Kidney (tissue), 13 donors: ENCODE measurements at regions not wholly inside any gene's neighbourhood (a gene's known extent, or its start where the extent isn't known, plus 50 kb on each side); places are given as distances from the start of the nearest gene placed in this dataset.
A peak's percentile ranks its signal among the peaks of the same experiment; 100 is the strongest.

Source experiments
- DNase-seq, 5 donors: peaks; one replicate each; pipeline ENCODE4 v3.0.0-alpha.2; 2013 to 2020
- FAIRE-seq: peaks from 2 replicates; lab custom pipeline; 2012; peaks lifted over from hg19 to GRCh38; lab: Jason Lieb, UNC
- H3K27ac ChIP-seq, 2 donors: one replicate each; pipeline ENCODE4 v1.7.0; 2013; ENCODE audit warnings: low read depth in 2 of 2, low read length in 2 of 2, inconsistent platforms in 1 of 2
- H3K27me3 ChIP-seq: one replicate; pipeline ENCODE4 v1.7.1; 2013; ENCODE audit warnings: low read length, inconsistent platforms; ENCODE audit not compliant: control insufficient read depth, insufficient read depth
- H3K36me3 ChIP-seq, 3 donors: one replicate each; pipeline versions ENCODE4 v1.7.0 to v1.7.1; 2013; ENCODE audit warnings: low read length in 3 of 3, control low read depth in 1 of 3, inconsistent platforms in 1 of 3; ENCODE audit not compliant: insufficient read depth in 3 of 3, control insufficient read depth in 2 of 3
- H3K4me1 ChIP-seq, 3 donors: one replicate each; pipeline versions ENCODE4 v1.7.0 to v1.7.1; 2013; ENCODE audit warnings: low read length in 3 of 3, inconsistent platforms in 1 of 3, low read depth in 1 of 3; ENCODE audit not compliant: control insufficient read depth in 2 of 3, insufficient read depth in 2 of 3
- H3K4me3 ChIP-seq, 3 donors: one replicate each; pipeline versions ENCODE4 v1.7.0 to v1.8.1; 2013; ENCODE audit warnings: low read length in 3 of 3, control low read depth in 1 of 3, inconsistent platforms in 1 of 3
- H3K9ac ChIP-seq, 3 donors: one replicate each; pipeline versions ENCODE4 v1.7.0 to v1.7.1; 2013; ENCODE audit warnings: low read length in 3 of 3, control low read depth in 1 of 3, inconsistent platforms in 1 of 3
- H3K9me3 ChIP-seq, 3 donors: one replicate each; pipeline versions ENCODE4 v1.7.0 to v1.7.1; 2013; ENCODE audit warnings: low read length in 3 of 3, control low read depth in 1 of 3, inconsistent platforms in 1 of 3; ENCODE audit not compliant: control insufficient read depth in 2 of 3, insufficient read depth in 1 of 3
- CTCF ChIP-seq: IDR thresholded peaks from 3 replicates; pipeline ENCODE4 v1.5.1; 2012; ENCODE audit warnings: mild to moderate bottlenecking, moderate library complexity, borderline replicate concordance; ENCODE audit not compliant: insufficient read depth; ENCODE audit errors: extremely low read depth
- intact Hi-C: fragments of 100-400 bp; cut with DNase I; formaldehyde crosslinking; loops from one replicate; pipeline ENCODE4 v1.11.1; 2022
- donor health status: control.
- donor health status: control.
- donor health status: control.
- donor health status: control.
- donor health status: control.
- donor health status: DM: yes; HTN: yes; CAD: no.
- donor health status: Normal renal cell carcinoma (clear cell type).

DNA sequence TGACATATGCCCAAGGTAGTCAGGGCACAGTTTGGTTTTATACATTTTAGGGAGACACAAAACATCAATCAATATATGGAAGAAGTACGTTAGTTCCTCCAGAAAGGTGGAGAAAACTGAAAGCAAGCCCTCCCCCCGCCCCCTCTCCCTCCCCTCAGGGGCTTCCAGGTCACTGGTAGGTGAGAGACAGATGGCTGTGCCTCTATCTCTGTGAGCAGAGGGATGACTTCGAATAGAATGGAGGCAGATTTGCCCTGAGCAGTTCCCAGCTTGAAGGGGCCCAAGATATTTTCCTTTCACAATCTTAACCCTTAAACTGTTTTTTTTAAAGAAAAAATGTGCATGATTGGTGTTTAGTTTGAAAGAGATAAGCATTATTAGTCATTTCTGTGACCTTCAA is 114.0 kb downstream of the PCDH10 start:
- no peaks in the 10 kb centered on the region for H3K36me3 ChIP-seq
- no peak overlapping the region for H3K27ac ChIP-seq
- H3K4me3 ChIP-seq: no peak overlapping the region
- FAIRE-seq: no peak
- H3K27me3 ChIP-seq: no peaks in the 10 kb centered on the region
- no peak for DNase-seq
- no peaks in the 10 kb centered on the region for H3K4me1 ChIP-seq
- TF ChIP-seq CTCF: no peak
- H3K9me3 ChIP-seq: no peaks in the 10 kb centered on the region
- no peak overlapping the region for H3K9ac ChIP-seq
- intact Hi-C loops: no loop called here

DNA sequence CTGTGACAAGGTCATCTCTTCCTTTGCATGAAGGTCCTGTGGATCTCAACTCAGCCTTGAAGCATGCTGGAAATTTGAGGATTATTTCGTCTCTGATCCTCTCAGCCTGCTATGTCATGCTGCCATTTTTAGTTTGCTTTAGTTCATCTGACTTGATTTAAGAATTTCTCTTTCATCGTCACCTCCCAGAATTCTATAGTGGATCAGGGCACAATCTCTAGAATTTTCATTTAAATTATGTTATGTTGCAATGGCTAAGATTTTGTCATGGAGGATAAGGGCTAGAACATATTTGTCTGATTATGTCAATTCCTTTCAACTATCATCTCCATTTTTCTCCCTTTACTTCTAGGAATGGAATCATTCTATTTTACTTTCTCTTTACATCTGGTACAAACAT is 98.8 kb downstream of the PCDH10 start:
- H3K4me1 ChIP-seq: no peaks in the 10 kb centered on the region
- no peaks in the 10 kb centered on the region for H3K36me3 ChIP-seq
- TF ChIP-seq CTCF: no peak
- FAIRE-seq: no peak
- no peaks in the 10 kb centered on the region for H3K9me3 ChIP-seq
- no peak overlapping the region for H3K9ac ChIP-seq
- no peak overlapping the region for H3K4me3 ChIP-seq
- intact Hi-C loops: no loop called here
- no peaks in the 10 kb centered on the region for H3K27me3 ChIP-seq
- no peak for DNase-seq
- H3K27ac ChIP-seq: no peak overlapping the region

- no peaks in the 10 kb centered on the region for H3K27me3 ChIP-seq
- no peak overlapping the region for H3K9ac ChIP-seq
- DNase-seq: no peak
- no peaks in the 10 kb centered on the region for H3K36me3 ChIP-seq
- TF ChIP-seq CTCF: no peak
- no peaks in the 10 kb centered on the region for H3K9me3 ChIP-seq
- H3K4me1 ChIP-seq: no peaks in the 10 kb centered on the region
- no peak overlapping the region for H3K27ac ChIP-seq
- H3K4me3 ChIP-seq: no peak overlapping the region
- intact Hi-C loops: no loop called here
- peak; percentile 82 for FAIRE-seq
Measured at GRCh38 chr4:133245226-133245625, 96.1 kb downstream of the PCDH10 start.
